ENCODE measurements at regions not wholly inside any gene's neighbourhood (a gene's known extent, or its start where the extent isn't known, plus 50 kb on each side); places are given as distances from the start of the nearest gene placed in this dataset.

DNA sequence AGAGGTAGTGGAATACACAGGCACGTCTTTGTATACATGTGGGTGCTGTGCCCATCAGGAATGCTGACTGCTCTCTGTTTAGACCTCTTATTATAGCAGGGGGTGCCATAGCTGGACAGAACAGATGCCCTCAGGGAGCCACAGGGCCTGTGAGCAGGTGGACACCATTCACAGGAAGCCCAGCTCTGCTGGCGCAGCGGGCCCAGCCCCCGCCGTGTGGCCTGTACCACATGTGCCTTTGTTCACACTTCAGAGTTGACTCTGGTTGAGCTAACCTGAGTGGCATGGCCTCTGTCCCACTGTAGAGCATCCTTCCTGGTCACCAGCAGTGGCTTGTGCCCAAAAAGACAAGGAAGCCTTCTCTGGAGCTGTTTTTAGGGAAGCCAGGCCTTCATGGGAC, 730.9 kb upstream of the ID2 start:
- no peaks in the 10 kb centered on the region for H3K9me3 ChIP-seq
- H3K4me1 ChIP-seq, result no peaks in the 10 kb centered on the region
- H3K27ac ChIP-seq (replicated peaks in 1 of 4), result no peak overlapping the region
- 92% methylated on average over 4 of the region's 5 CpGs for WGBS
- no peak for DNase-seq (ENCODE audit: extremely low spot score)
- intact Hi-C loops (cut with DNase I), result no loop called here
- H3K27me3 ChIP-seq, result no peaks in the 10 kb centered on the region
- no peaks in the 10 kb centered on the region for H3K36me3 ChIP-seq
- H3K4me3 ChIP-seq, result no peak overlapping the region
- TF ChIP-seq EP300 (IDR thresholded peaks at IDR 0.05), result no peak
- TF ChIP-seq, protein P1, sequence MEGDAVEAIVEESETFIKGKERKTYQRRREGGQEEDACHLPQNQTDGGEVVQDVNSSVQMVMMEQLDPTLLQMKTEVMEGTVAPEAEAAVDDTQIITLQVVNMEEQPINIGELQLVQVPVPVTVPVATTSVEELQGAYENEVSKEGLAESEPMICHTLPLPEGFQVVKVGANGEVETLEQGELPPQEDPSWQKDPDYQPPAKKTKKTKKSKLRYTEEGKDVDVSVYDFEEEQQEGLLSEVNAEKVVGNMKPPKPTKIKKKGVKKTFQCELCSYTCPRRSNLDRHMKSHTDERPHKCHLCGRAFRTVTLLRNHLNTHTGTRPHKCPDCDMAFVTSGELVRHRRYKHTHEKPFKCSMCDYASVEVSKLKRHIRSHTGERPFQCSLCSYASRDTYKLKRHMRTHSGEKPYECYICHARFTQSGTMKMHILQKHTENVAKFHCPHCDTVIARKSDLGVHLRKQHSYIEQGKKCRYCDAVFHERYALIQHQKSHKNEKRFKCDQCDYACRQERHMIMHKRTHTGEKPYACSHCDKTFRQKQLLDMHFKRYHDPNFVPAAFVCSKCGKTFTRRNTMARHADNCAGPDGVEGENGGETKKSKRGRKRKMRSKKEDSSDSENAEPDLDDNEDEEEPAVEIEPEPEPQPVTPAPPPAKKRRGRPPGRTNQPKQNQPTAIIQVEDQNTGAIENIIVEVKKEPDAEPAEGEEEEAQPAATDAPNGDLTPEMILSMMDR (IDR thresholded peaks at IDR 0.05), result no peak
- no peak for TF ChIP-seq POLR2A (IDR thresholded peaks at IDR 0.05; ENCODE audit: low read depth)
- TF ChIP-seq POLR2AphosphoS5 (IDR thresholded peaks at IDR 0.05), result no peak

DNA sequence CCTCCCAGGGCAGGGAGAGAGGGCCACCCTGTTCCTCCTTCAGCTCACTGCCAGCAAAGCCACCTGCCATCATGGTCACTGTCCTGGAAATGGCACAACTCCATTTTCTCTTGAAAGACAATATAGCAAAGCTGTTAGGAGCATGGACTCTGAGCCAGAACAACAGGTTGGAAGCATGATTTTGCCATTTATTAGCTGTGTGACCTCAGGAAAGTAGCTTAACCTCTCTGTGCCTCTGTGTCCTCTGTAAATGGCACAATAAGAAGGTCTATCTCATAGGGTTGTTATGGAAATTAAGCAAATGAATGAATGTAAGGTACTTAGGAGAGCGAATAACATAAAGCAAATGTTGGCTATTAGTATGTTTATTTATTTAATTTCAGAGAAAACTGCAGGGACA, 730.4 kb upstream of the ID2 start:
- H3K36me3 ChIP-seq, result no peaks in the 10 kb centered on the region
- H3K9me3 ChIP-seq, result no peaks in the 10 kb centered on the region
- intact Hi-C loops (cut with DNase I), result no loop called here
- 94% methylated on average over 1 of the region's 1 CpG for WGBS
- TF ChIP-seq POLR2AphosphoS5 (IDR thresholded peaks at IDR 0.05) (no peak), POLR2A (IDR thresholded peaks at IDR 0.05; ENCODE audit: low read depth) (no peak), EP300 (IDR thresholded peaks at IDR 0.05) (no peak)
- TF ChIP-seq, protein P1 (IDR thresholded peaks at IDR 0.05), result no peak
- DNase-seq (ENCODE audit: extremely low spot score), result no peak
- no peaks in the 10 kb centered on the region for H3K4me1 ChIP-seq
- no peaks in the 10 kb centered on the region for H3K27me3 ChIP-seq
- no peak overlapping the region for H3K27ac ChIP-seq (replicated peaks in 1 of 4)
- no peak overlapping the region for H3K4me3 ChIP-seq

DNA sequence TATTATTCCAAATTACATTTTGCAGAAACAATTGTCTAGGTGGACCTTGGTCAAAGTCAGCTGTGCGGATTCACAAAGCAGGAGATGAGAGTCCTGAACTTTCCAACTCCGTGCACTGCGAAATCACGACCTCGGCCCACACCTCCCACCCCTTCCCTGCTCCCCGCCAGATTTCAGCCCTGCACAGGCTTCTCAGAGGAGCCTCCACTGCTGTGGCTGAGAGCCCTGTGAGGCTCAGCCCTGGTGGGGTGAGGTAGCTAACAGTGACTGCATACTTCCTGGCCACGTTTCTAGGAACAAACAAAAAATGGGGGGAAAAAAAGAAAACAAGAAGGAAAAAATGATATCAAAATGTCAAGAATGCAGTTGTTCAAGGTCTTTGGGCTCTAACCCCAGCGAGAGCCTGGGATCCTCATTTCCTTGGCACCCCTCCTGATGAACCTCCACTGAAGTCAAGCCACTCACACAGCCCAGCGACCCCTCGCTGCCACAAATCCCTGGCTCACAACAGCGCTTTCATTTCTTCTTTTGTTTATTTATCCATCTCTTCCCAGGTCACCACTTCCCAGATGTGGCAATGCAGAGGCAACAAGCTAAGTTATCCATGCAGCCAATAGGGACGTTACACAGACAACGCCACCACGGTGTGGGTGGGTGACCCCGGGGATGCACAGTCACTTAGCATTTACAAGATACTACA, 729.7 kb upstream of the ID2 start:
- no peak for DNase-seq (ENCODE audit: extremely low spot score)
- H3K4me3 ChIP-seq, result no peak overlapping the region
- H3K36me3 ChIP-seq, result no peaks in the 10 kb centered on the region
- no peaks in the 10 kb centered on the region for H3K27me3 ChIP-seq
- intact Hi-C loops (cut with DNase I), result no loop called here
- TF ChIP-seq POLR2AphosphoS5 (IDR thresholded peaks at IDR 0.05) (no peak), EP300 (IDR thresholded peaks at IDR 0.05) (no peak), POLR2A (IDR thresholded peaks at IDR 0.05; ENCODE audit: low read depth) (no peak)
- TF ChIP-seq, protein P1 (IDR thresholded peaks at IDR 0.05), result no peak
- 74% methylated on average over 15 of the region's 15 CpGs for WGBS
- no peaks in the 10 kb centered on the region for H3K9me3 ChIP-seq
- H3K27ac ChIP-seq (replicated peaks in 1 of 4), result no peak overlapping the region
- H3K4me1 ChIP-seq, result no peaks in the 10 kb centered on the region

DNA sequence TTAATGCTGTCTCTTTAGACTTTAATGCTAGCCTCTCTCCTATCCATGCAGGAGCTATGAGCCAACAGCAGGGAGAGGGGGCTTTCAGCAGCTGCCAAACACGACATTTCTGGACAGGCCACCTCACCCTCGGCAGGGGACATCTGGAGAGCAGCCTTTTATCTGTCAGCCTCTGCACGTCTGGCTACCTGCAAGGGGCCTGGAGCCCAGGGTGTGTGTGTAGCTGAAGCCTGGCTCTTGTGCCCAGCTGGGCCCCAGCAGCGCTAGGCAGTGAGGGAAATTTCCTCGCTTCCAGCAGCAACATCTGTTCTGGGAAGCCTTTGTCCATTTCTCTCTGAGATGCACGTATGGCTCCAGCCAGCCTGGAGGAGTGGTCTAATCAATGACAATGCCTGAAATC, 728.7 kb upstream of the ID2 start:
- H3K36me3 ChIP-seq, result no peaks in the 10 kb centered on the region
- no peaks in the 10 kb centered on the region for H3K9me3 ChIP-seq
- no peaks in the 10 kb centered on the region for H3K4me1 ChIP-seq
- 69% methylated on average over 6 of the region's 6 CpGs for WGBS
- intact Hi-C loops (cut with DNase I), result no loop called here
- TF ChIP-seq POLR2AphosphoS5 (IDR thresholded peaks at IDR 0.05) (no peak), POLR2A (IDR thresholded peaks at IDR 0.05; ENCODE audit: low read depth) (no peak), EP300 (IDR thresholded peaks at IDR 0.05) (no peak)
- TF ChIP-seq, protein P1 (IDR thresholded peaks at IDR 0.05), result no peak
- H3K27ac ChIP-seq (replicated peaks in 1 of 4), result no peak overlapping the region
- no peak for DNase-seq (ENCODE audit: extremely low spot score)
- H3K4me3 ChIP-seq, result no peak overlapping the region
- no peaks in the 10 kb centered on the region for H3K27me3 ChIP-seq

DNA sequence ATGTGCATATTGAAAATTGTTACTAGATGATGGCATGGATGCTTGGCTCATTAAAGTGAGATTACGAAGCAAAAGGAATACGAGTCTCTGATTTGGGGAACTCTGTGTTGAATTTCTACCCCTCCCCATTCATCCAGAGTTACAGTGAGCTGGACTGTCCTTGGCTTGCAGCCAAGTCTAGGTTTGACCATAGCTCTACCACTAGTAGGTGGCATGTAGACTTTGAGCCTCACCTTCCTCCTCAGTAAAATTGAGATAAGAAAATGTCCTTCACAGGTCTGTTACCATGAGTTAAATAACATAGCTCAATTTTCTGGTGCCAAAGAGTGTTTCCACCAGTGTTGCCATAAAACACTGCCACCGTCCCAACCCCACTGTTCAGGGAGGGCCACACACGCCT, 727.6 kb upstream of the ID2 start:
- DNase-seq (ENCODE audit: extremely low spot score), result no peak
- H3K4me3 ChIP-seq, result no peak overlapping the region
- no peaks in the 10 kb centered on the region for H3K9me3 ChIP-seq
- no peaks in the 10 kb centered on the region for H3K36me3 ChIP-seq
- 73% methylated on average over 4 of the region's 4 CpGs for WGBS
- H3K27me3 ChIP-seq, result no peaks in the 10 kb centered on the region
- intact Hi-C loops (cut with DNase I), result no loop called here
- no peak overlapping the region for H3K27ac ChIP-seq (replicated peaks in 1 of 4)
- H3K4me1 ChIP-seq, result no peaks in the 10 kb centered on the region
- TF ChIP-seq EP300 (IDR thresholded peaks at IDR 0.05) (no peak), POLR2AphosphoS5 (IDR thresholded peaks at IDR 0.05) (no peak), POLR2A (IDR thresholded peaks at IDR 0.05; ENCODE audit: low read depth) (no peak)
- TF ChIP-seq, protein P1 (IDR thresholded peaks at IDR 0.05), result no peak

All from esophagus muscularis mucosa (tissue), 4 donors.